Heart left ventricle (tissue), 16 donors: ENCODE measurements at regions not wholly inside any gene's neighbourhood (a gene's known extent, or its start where the extent isn't known, plus 50 kb on each side); places are given as distances from the start of the nearest gene placed in this dataset.

Experiments used
- ATAC-seq, 4 donors: fragments of 200-7000 bp; cut with Tn5 transposase; one replicate each; pipeline ENCODE4 v1.9.1; 2020 to 2022; ENCODE audit warnings: moderate library complexity in 4 of 4, mild to moderate bottlenecking in 3 of 4, moderate number of reproducible peaks in 1 of 4
- DNase-seq, 5 donors: peaks; one replicate each; pipeline ENCODE4 v3.0.0-alpha.2; 2020
- H3K27ac ChIP-seq, 12 donors: fragments of 200-600 bp; sonication (generic) in 4 of 12; one replicate each; pipeline versions ENCODE4 v1.5.0 to v1.8.0; 2016 to 2022; ENCODE audit warnings: mild to moderate bottlenecking in 2 of 12
- H3K27me3 ChIP-seq, 9 donors: fragments of 200-600 bp; sonication (generic) in 2 of 9; one replicate each; pipeline versions ENCODE4 v1.5.1 to v1.8.0; 2016 to 2022; ENCODE audit warnings: mild to moderate bottlenecking in 3 of 9
- H3K36me3 ChIP-seq, 9 donors: fragments of 200-600 bp; sonication (generic) in 2 of 9; one replicate each; pipeline versions ENCODE4 v1.5.0 to v1.8.0; 2018 to 2022; ENCODE audit warnings: mild to moderate bottlenecking in 2 of 9
- H3K4me1 ChIP-seq, 12 donors: fragments of 200-600 bp; sonication (generic) in 4 of 12; one replicate each; pipeline versions ENCODE4 v1.5.0 to v1.8.0; 2016 to 2022; ENCODE audit warnings: mild to moderate bottlenecking in 3 of 12
- H3K4me3 ChIP-seq, 12 donors: fragments of 200-600 bp; sonication (generic) in 4 of 12; one replicate each; pipeline versions ENCODE4 v1.5.0 to v1.8.0; 2017 to 2022; ENCODE audit warnings: mild to moderate bottlenecking in 9 of 12, moderate library complexity in 4 of 12
- H3K9me3 ChIP-seq, 12 donors: fragments of 200-600 bp; sonication (generic) in 4 of 12; one replicate each; pipeline versions ENCODE4 v1.5.0 to v1.8.0; 2016 to 2022; ENCODE audit warnings: mild to moderate bottlenecking in 1 of 12
- POLR2A ChIP-seq, 2 donors: fragments of 450-650 bp; IDR thresholded peaks; one replicate each; pipeline ENCODE4 v1.6.1; 2017; ENCODE audit warnings: antibody characterized with exemption in 2 of 2, mild to moderate bottlenecking in 2 of 2, moderate library complexity in 2 of 2
- WGBS, 4 donors: extraction: QIAGEN DNeasy Blood & Tissue Kit in 2 of 4; methylation state at CpG; one replicate each; pipeline versions ENCODE4 v1.1.5 to v1.1.7; 2013 to 2018; 5-methylcytosine and 5-hydroxymethylcytosine counted together
- intact Hi-C, 10 donors: fragments of 100-400 bp; cut with DNase I; formaldehyde crosslinking; loops; one replicate each; pipeline versions ENCODE4 v1.11.1 to v1.14.2; 2022
- TF ChIP-seq, protein P1 (sequence below), 12 donors: fragments of 200-600 bp; sonication (generic) in 4 of 12; IDR thresholded peaks; one replicate each; pipeline versions ENCODE4 v1.5.0 to v1.8.0; 2018 to 2022; ENCODE audit warnings: antibody characterized with exemption in 12 of 12, mild to moderate bottlenecking in 5 of 12
- donor health status: ischemic (EF 13 %, LVEDD 7.1; RV severe dilation, severe dysfunction).
- donor health status: healthy with polysubstance abuse.
- donor health status: DM: no; HTN: yes; CAD: no.
- donor health status: DM: no; HTN: no; CAD: no.
- donor health status: ischemic (EF 25% LVEDD 6.9; RV normal size, moderate dysfunction).
- donor health status: ischemic (EF 25% LVEDD 5.7; RV mildly dilated, moderate dysfunction).
- donor health status: healthy.
- donor health status: DM: yes; HTN: yes; CAD: no.
- donor health status: ischemic (EF 35%, LVEDD 5.7; RV mildly dilated, moderate dysfunction).
- donor health status: nonischemic (EF 11% LVEDD 7.7; RV severe dilation, severe dysfunction).
- donor health status: DM: yes; HTN: yes; CAD: no.
- donor health status: PGD.
- donor health status: ischemic (EF 29% LVEDD 5.4; RV normal size, mild dysfunction).
- donor health status: nonischemic (EF 23%, LVEDD 6.1; RV moderate dilation, normal function).

DNA sequence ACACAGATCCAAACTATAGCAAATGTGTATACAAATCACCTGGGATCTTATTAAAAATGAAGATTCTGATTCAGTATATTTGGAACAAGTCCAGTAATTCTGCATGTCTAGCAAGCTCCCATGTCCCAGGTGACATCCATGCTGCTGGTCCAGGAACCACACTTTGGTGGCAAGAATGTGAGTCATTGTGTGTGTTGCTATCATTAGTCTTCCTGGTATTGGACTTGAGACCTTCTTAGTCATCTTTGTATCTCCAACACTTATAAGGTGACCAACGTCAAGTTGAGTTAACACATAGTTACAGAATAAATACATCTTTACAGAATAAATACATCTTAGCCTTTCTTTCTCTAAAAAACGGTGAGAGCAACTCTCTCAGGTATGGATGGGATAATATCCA, 107.9 kb upstream of the NDUFV2 start:
- ATAC-seq, result no peak
- 45 to 63% (median 55%) methylated on average over 2 of the region's 2 CpGs for WGBS, 4 donors
- intact Hi-C loops, result loop anchor here in 2 of 10 donors (10.0 kb wide), 1 partner anchor 60 kb away; no protein-coding TSS in a partner anchor

DNA sequence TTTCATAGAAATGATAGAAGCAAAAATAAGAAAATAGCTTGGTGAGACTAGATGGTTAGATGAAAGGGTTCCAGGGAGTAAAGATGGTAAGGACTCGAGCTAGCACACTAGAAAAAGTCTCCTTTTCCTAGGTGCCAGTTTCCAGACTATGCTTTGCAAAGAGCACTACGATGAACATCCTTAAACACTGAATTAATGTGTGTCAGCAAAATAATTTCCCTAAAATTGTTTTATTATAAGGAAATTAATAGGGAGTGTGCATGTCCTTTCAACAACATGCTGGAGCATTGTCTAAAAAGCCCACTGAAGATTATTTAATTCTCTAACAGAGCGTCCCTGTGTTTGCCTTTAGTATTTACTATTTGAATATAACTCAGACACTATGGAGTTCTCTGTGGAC, 107.4 kb upstream of the NDUFV2 start:
- no peak overlapping the region for H3K4me3 ChIP-seq
- H3K36me3 ChIP-seq, result no peaks in the 10 kb centered on the region
- peaks cover 0 to 14% (median 0%) of the 10 kb centered on the region in 12 donors for H3K4me1 ChIP-seq
- H3K27me3 ChIP-seq, result no peaks in the 10 kb centered on the region
- DNase-seq, result no peak
- no peak overlapping the region for H3K27ac ChIP-seq
- H3K9me3 ChIP-seq, result peaks cover 0 to 6% (median 0%) of the 10 kb centered on the region in 12 donors
- intact Hi-C loops, result loop anchor here in 2 of 10 donors (10.0 kb wide), 1 partner anchor 60 kb away; no protein-coding TSS in a partner anchor
- no peak for ATAC-seq
- TF ChIP-seq, protein P1, sequence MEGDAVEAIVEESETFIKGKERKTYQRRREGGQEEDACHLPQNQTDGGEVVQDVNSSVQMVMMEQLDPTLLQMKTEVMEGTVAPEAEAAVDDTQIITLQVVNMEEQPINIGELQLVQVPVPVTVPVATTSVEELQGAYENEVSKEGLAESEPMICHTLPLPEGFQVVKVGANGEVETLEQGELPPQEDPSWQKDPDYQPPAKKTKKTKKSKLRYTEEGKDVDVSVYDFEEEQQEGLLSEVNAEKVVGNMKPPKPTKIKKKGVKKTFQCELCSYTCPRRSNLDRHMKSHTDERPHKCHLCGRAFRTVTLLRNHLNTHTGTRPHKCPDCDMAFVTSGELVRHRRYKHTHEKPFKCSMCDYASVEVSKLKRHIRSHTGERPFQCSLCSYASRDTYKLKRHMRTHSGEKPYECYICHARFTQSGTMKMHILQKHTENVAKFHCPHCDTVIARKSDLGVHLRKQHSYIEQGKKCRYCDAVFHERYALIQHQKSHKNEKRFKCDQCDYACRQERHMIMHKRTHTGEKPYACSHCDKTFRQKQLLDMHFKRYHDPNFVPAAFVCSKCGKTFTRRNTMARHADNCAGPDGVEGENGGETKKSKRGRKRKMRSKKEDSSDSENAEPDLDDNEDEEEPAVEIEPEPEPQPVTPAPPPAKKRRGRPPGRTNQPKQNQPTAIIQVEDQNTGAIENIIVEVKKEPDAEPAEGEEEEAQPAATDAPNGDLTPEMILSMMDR (IDR thresholded peaks at IDR 0.05), result no peak
- TF ChIP-seq POLR2A (IDR thresholded peaks at IDR 0.05), result no peak
- 51 to 75% (median 65%) methylated on average over 3 of the region's 3 CpGs for WGBS, 4 donors

More for the DNA sequence above, 107.9 kb upstream of the NDUFV2 start:
- DNase-seq, result no peak
- Histone ChIP-seq H3K27me3 (no peaks in the 10 kb centered on the region), H3K4me3 (no peak overlapping the region), H3K9me3 (peaks cover 0 to 6% (median 0%) of the 10 kb centered on the region in 12 donors), H3K36me3 (no peaks in the 10 kb centered on the region), H3K27ac (no peak overlapping the region), H3K4me1 (peaks cover 0 to 14% (median 0%) of the 10 kb centered on the region in 12 donors)
- no peak for TF ChIP-seq POLR2A (IDR thresholded peaks at IDR 0.05)
- TF ChIP-seq, protein P1 (IDR thresholded peaks at IDR 0.05), result no peak

DNA sequence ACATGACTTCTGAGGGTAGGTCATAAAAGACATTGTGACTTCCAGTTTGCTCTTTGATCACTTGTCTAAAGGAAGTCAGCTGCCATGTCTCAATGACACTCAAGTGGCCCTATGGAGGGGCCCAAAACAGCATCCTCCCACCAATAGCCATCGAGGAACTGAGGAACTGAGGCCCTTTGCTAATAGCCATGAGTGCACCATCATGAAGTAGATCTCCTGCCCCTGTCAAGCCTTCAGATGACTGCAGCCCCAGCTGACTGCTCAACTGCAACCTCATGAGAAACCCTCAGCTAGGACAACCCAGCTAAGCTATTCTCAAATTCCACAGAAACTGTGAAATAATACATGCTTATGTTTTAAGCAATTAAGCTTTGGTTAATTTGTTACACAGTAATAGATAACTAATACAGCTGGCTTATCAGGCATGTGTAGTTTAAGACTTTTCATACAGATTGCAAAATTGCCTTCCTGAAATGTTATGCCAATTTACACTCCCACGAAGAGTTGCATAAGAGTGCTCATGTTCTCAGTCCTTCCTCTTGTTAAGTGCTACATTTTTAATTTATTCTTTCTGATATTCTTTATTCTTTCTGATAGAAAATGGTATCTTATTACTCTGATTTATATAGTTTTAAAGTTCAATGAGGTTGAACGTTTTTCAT, 105.6 kb upstream of the NDUFV2 start:
- peaks cover 0 to 4% (median 0%) of the 10 kb centered on the region in 12 donors for H3K4me1 ChIP-seq
- WGBS, 4 donors, result 59 to 86% (median 78%) methylated on average over 3 of the region's 3 CpGs
- ATAC-seq, result no peak
- no peaks in the 10 kb centered on the region for H3K36me3 ChIP-seq
- intact Hi-C loops, result loop anchor here in 2 of 10 donors (10.0 kb wide), 1 partner anchor 58 kb away; no protein-coding TSS in a partner anchor
- H3K27me3 ChIP-seq, result no peaks in the 10 kb centered on the region
- TF ChIP-seq, protein P1 (IDR thresholded peaks at IDR 0.05), result no peak
- no peak for TF ChIP-seq POLR2A (IDR thresholded peaks at IDR 0.05)
- H3K4me3 ChIP-seq, result no peak overlapping the region
- no peak for DNase-seq
- H3K27ac ChIP-seq, result no peak overlapping the region
- H3K9me3 ChIP-seq, result peaks cover 0 to 6% (median 0%) of the 10 kb centered on the region in 12 donors

DNA sequence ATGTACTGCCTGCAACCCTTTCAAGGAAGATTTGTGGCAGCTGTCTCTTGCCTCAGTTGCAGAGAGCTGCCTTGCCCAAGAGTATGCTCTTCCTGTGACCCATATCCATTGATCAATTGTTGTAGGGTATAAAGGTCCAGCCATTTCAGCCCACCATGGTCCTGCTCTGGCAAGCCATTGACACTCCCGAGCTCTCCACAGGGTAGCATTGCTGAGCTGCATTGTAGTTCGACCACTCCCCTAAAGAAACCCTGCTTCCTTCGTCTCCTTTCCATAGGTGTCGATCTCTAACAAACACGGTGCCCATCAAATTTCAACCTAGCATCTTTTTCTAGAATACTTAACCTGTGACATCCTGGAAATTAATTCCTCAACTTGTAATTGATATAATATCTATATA, 104.9 kb upstream of the NDUFV2 start:
- no peak overlapping the region for H3K4me3 ChIP-seq
- ATAC-seq, result no peak
- peaks cover 0 to 4% (median 0%) of the 10 kb centered on the region in 12 donors for H3K4me1 ChIP-seq
- H3K27me3 ChIP-seq, result no peaks in the 10 kb centered on the region
- H3K36me3 ChIP-seq, result no peaks in the 10 kb centered on the region
- peaks cover 0 to 6% (median 0%) of the 10 kb centered on the region in 12 donors for H3K9me3 ChIP-seq
- 57 to 63% (median 61%) methylated on average over 5 of the region's 5 CpGs for WGBS, 4 donors
- H3K27ac ChIP-seq, result no peak overlapping the region
- intact Hi-C loops, result loop anchor here in 2 of 10 donors (10.0 kb wide), 1 partner anchor 57 kb away; no protein-coding TSS in a partner anchor
- no peak for DNase-seq
- TF ChIP-seq, protein P1 (IDR thresholded peaks at IDR 0.05), result no peak
- no peak for TF ChIP-seq POLR2A (IDR thresholded peaks at IDR 0.05)
